GM06990 (cell line): ENCODE measurements at regions not wholly inside any gene's neighbourhood (a gene's known extent, or its start where the extent isn't known, plus 50 kb on each side); places are given as distances from the start of the nearest gene placed in this dataset.

Experiments
- DNase-seq: peaks from one replicate; pipeline ENCODE4 v3.0.0-alpha.2; 2011; ENCODE audit not compliant: insufficient read length; ENCODE audit errors: extremely low read depth
- H3K27me3 ChIP-seq: replicated peaks from 2 replicates; pipeline ENCODE4 v1.6.0; 2011; ENCODE audit warnings: low read length; ENCODE audit not compliant: control insufficient read depth, insufficient read depth
- H3K36me3 ChIP-seq: 2 replicates; pipeline ENCODE4 v1.5.1; 2011; ENCODE audit warnings: low read length; ENCODE audit not compliant: control insufficient read depth, insufficient read depth
- H3K4me3 ChIP-seq: replicated peaks from 2 replicates; pipeline ENCODE4 v1.5.1; 2011; ENCODE audit warnings: low read depth, mild to moderate bottlenecking, control low read depth, low read length
- TF ChIP-seq, protein P1 (sequence below): IDR thresholded peaks from 2 replicates; pipeline ENCODE4 v1.5.1; 2011; ENCODE audit warnings: low read length, control low read depth, mild to moderate bottlenecking, inconsistent platforms; ENCODE audit not compliant: insufficient read depth, poor library complexity, severe bottlenecking

- Histone ChIP-seq H3K36me3 (no peaks in the 10 kb centered on the region), H3K27me3 (no peaks in the 10 kb centered on the region), H3K4me3 (no peak overlapping the region)
- no peak for DNase-seq
- TF ChIP-seq, protein P1, sequence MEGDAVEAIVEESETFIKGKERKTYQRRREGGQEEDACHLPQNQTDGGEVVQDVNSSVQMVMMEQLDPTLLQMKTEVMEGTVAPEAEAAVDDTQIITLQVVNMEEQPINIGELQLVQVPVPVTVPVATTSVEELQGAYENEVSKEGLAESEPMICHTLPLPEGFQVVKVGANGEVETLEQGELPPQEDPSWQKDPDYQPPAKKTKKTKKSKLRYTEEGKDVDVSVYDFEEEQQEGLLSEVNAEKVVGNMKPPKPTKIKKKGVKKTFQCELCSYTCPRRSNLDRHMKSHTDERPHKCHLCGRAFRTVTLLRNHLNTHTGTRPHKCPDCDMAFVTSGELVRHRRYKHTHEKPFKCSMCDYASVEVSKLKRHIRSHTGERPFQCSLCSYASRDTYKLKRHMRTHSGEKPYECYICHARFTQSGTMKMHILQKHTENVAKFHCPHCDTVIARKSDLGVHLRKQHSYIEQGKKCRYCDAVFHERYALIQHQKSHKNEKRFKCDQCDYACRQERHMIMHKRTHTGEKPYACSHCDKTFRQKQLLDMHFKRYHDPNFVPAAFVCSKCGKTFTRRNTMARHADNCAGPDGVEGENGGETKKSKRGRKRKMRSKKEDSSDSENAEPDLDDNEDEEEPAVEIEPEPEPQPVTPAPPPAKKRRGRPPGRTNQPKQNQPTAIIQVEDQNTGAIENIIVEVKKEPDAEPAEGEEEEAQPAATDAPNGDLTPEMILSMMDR, result no peak
Measured at GRCh38 chr4:13201241-13201640, 282.9 kb downstream of the RAB28 start.

- TF ChIP-seq, protein P1, result no peak
- DNase-seq, result no peak
- Histone ChIP-seq H3K36me3 (no peaks in the 10 kb centered on the region), H3K4me3 (no peak overlapping the region), H3K27me3 (no peaks in the 10 kb centered on the region)
Measured at GRCh38 chr4:13196721-13197120, 287.4 kb downstream of the RAB28 start.

- TF ChIP-seq, protein P1, result no peak
- no peak for DNase-seq
- H3K36me3 ChIP-seq, result no peaks in the 10 kb centered on the region
Measured at GRCh38 chr4:13193662-13194061, 290.5 kb downstream of the RAB28 start.

GRCh38 chr4:13190093-13190721, 293.9 kb downstream of the RAB28 start:
- no peak for DNase-seq
- Histone ChIP-seq H3K4me3 (no peak overlapping the region), H3K27me3 (no peaks in the 10 kb centered on the region), H3K36me3 (no peaks in the 10 kb centered on the region)
- TF ChIP-seq, protein P1, result no peak

More at GRCh38 chr4:13193662-13194061, 290.5 kb downstream of the RAB28 start:
- Histone ChIP-seq H3K4me3 (no peak overlapping the region), H3K27me3 (no peaks in the 10 kb centered on the region)

DNA sequence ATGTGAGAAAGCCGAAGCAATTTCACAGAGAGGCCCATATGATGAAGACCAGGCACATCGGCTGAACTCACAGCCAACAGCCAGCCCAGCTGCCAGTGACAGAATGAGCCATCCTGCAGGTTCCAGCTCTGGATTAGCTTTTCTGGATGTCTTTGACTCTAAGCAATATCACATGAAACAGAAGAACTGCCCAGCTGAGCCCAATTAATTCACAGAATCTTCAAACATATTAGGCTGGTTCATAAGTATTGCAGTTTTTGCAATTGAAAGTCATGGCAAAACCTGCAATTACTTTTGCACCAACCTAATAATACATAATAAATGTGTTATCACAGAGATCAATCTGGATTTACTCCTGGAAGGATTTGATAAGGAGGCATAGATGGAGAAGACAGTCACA, 299.9 kb downstream of the RAB28 start:
- no peak for DNase-seq
- H3K4me3 ChIP-seq, result no peak overlapping the region
- TF ChIP-seq, protein P1, result no peak

DNA sequence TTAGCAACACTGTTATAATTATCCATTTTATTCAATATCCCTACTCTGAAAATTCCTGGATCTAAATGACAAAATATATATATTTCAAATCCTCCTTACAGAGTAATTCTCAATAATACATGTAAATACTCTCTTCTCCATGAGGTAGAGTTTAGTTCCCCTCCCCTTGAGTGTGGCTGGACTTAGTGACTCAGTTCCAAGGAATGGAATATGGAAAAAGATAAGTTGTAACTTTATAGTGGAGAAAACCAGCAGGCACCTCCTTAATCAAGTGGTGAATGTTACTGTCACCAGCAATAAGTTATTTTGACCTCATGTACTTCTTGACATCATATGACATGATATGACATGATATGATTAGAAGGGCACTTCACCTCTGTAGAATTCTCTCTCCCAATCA, 302.0 kb downstream of the RAB28 start:
- no peaks in the 10 kb centered on the region for H3K36me3 ChIP-seq
- no peak overlapping the region for H3K4me3 ChIP-seq
- TF ChIP-seq, protein P1, result no peak
- no peaks in the 10 kb centered on the region for H3K27me3 ChIP-seq
- no peak for DNase-seq

More for the DNA sequence above, 299.9 kb downstream of the RAB28 start:
- no peaks in the 10 kb centered on the region for H3K36me3 ChIP-seq
- no peaks in the 10 kb centered on the region for H3K27me3 ChIP-seq
